HG02884 (cell line): ENCODE measurements at regions not wholly inside any gene's neighbourhood (a gene's known extent, or its start where the extent isn't known, plus 50 kb on each side); places are given as distances from the start of the nearest gene placed in this dataset.
"Not testable (repeated sequence)": the region's sequence is repeated elsewhere in the genome, so short reads cannot be mapped to it uniquely, and the experiment has no call there.

Experiments
- ATAC-seq: cut with Tn5 transposase; IDR thresholded peaks from one replicate; pipeline ENCODE4 v1.9.1; 2021; ENCODE audit warnings: mild to moderate bottlenecking, moderate library complexity; ENCODE audit not compliant: unreplicated experiment

DNA sequence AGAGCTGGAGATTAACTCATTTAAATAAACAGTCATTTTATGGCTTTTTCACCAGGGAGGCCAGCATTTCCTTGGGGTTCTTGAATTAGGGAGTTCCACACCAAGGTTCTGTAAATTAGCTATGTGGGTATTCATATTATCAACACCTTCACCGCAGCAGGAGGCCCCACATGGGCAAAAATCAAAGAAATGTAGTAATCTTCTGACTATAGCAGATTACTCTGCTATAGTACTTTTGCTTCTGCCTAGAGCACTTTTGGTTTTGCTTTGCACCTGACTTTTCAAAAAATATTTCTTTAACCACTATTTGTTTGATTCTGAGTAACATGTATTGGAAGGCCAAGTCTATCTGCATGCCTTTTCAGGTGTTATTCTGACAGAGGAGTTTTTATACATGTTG lies 108.6 kb upstream of the POMZP3 start:
- not testable (repeated sequence) for ATAC-seq

DNA sequence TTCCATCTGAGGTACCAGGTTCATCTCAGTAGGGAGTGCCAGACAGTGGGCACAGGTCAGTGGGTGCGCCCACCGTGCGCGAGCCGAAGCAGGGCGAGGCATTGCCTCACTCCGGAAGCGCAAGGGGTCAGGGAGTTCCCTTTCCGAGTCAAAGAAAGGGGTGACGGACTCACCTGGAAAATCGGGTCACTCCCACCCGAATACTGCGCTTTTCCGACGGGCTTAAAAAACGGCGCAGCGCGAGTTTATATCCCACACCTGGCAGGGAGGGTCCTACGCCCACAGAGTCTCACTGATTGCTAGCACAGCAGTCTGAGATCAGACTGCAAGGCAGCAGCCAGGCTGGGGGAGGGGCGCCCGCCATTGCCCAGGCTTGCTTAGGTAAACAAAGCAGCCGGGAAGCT lies 101.5 kb upstream of the POMZP3 start:
- not testable (repeated sequence) for ATAC-seq

DNA sequence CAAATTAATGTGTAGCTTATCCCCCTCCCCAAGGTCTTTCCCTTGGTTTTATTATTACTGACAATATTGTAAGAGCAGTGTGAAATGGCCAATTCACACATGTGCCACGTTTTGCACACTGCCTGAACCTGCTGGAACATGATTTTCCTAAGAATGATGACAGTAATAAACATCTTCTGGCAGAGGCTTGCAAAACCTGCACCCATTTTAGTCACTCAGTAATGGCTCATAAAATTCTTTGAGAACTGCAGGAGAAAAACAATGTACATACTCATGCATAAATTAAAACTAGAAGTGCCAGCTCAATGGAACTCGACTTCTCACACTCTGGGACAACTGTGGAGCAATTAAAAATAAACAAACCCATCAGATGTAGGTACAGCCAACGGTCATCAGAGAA lies 96.8 kb upstream of the POMZP3 start:
- ATAC-seq = not testable (repeated sequence)

DNA sequence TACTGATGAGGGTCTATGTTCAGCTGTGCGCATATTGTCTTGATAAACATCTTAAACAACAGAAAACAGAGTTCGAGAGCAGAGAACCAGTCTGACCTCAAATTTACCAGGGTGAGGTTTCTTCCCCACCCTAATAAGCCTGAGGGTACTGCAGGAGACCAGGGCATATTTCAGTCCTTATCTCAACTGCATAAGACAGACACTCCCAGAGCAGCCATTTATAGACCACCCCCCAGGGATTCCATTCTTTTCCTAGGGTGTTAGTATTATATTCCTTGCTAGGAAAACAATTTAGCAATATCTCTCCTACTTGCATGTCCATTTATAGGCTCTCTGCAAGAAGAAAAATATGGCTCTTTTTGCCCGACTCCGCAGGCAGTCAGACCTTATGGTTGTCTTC lies 89.5 kb upstream of the POMZP3 start:
- not testable (repeated sequence) for ATAC-seq

DNA sequence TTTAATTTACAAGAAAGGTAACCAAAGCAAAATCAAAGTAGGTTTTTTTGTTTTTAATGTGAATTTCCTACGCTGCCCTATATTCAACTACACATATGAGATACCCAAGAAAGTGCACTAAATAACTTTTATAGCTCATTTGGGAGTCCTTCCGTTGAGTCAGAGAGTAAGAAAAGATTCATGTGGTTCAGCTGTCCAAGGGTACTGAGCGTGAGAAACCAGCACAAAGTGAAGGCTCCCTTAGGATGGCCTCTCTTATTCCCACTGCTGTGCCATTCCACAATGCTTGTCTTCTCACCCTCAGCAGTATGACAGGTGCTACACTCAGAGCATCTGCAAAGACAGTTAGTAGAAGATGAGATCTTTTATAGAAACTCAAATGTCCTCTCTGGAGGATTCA lies 85.8 kb upstream of the POMZP3 start:
- not testable (repeated sequence) for ATAC-seq

DNA sequence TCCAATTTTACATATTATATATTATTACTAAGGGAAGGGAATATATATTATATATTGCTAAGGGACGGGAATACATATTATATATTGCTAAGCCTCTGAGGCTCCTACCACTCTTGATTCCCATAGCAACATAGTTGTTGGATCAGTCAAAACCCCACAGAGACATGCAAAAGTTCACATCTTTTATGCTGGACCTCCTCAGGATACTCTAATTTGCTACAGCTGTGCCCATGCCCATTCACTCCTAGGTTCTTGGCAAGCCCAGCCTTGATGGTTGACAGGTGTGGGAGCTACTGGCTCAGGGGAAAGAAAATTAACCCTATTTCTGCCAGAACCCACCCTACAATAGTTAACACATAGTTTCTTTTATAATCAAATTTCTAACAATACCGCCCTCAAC lies 84.6 kb upstream of the POMZP3 start:
- ATAC-seq = not testable (repeated sequence)

DNA sequence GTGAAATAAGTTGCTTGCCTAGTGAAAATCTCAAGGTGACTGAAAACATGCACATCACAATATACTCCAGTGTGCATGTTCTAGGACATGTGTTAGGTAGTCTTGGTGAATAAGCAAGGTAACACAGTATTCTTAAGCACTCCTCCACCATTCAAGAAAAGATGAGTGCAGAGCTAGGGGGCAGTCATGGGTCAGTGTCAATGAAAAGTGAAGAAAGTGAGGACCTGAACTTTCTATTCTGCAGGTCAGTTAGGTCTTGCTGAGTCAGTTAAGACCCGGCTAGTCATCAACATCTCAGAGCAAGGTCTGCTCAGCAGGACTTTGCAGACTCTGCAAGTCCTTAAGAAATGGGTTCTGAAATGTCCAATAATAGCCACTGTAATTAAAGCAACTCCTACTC lies 82.6 kb upstream of the POMZP3 start:
- ATAC-seq = not testable (repeated sequence)

DNA sequence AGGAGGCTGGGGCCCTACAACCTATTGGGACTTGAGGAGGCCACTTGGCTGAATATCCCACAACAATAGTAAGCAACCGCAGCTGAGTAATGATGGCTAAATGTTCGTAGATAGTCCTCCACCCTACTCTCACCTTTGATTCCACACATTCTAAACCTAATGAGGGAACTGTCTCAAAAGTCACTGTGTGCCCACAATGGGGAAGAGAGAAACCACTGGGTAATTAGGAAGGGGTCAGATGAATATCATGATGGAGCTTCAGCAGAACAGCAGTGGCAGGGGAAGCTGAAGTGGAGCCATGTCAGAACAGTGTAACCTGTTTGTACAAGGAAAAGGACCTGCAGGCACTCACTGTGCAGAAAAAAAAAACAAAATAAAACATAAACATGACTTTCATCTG lies 81.4 kb upstream of the POMZP3 start:
- ATAC-seq = not testable (repeated sequence)

DNA sequence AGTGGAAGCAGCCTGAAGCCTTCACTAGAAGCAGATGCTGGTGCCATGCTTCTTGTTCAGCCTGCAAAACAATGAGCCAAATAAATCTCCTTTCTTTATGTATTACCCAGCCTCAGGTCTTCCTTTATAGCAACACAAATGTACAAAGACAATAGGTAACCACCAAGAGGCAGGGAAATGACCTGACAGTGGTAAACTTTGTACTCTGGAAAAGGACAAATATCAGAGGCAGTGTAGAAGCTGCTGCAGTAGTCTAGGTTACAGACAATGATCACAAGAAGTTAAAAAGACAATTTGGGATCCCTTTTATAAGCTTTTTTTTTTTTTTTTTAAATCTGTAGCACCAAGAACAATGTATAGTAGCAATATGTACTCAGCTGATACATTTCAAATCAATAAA lies 76.7 kb upstream of the POMZP3 start:
- ATAC-seq = not testable (repeated sequence)

DNA sequence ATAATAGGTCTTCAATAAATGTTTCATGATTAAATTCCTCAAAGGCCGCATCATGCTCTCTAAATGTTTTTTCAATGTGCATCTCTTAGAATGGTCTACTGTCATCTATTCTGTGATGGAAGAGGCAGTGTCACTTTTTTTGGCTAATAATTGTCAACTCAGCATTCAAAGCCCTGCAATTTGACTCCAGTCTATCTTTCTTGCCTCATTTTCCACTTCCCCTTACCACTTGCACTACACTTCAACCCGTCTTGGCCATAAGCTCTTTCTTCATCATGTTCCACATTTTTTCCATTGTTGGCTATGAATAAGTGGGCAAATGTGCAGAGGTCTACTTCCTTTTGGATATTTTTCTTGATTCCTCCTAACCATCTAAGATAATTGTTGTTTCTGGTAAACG lies 59.2 kb upstream of the POMZP3 start:
- not testable (repeated sequence) for ATAC-seq

DNA sequence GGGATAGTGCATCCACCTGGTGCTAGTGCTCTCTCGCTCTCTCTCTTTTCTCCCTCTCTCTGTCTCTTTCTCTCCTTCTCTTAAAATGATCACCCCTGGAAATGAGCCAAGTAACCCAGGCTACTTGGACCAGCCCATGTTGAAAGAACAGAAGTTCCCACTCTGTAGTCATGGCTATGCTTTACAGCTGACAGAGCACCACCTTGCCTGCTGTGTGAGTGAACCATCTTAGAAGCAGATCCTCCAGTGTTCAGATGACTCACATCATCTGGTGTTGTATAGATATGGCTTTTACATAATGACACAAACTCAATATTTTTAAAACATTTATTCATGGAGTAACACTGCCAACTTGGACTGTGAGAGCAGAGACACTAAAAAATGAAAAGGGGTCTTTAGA lies 57.7 kb upstream of the POMZP3 start:
- ATAC-seq = not testable (repeated sequence)

DNA sequence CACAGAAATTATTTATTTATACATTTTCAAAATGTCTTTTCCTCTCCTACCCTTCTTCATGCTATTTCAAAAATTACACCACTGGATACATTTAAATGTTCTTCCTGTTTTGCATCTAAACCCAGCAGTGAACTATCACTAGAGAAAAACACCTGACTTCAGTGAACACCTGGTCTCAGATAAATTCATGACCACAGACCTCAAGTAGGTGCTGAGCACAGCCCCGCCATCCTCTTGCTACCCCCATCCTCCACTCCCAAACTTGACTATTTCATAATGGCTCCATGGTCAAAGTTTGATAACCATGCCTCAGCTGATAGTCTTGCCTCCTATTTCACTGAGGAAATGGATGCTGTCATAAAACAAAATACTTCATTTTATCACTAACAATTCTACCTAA lies 56.6 kb upstream of the POMZP3 start:
- ATAC-seq = not testable (repeated sequence)

DNA sequence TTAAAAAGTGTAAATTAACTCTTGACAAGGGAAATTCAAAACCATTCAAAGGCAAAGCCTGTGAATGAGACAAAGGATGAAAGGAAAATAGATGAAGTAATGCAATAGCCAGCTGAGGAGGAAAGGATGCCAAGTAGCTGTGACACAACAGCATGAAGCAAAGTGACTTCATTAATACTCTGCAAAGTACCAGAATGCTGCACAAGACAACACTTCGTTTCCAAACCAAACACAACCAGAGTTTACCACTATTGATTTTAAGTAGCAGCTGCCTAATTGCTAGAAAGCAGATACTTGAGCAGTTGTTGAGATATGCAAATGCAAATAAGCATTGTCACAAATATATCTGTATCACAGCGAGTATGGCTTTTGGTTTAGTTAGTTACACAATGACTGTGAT lies 54.7 kb upstream of the POMZP3 start:
- ATAC-seq = not testable (repeated sequence)

DNA sequence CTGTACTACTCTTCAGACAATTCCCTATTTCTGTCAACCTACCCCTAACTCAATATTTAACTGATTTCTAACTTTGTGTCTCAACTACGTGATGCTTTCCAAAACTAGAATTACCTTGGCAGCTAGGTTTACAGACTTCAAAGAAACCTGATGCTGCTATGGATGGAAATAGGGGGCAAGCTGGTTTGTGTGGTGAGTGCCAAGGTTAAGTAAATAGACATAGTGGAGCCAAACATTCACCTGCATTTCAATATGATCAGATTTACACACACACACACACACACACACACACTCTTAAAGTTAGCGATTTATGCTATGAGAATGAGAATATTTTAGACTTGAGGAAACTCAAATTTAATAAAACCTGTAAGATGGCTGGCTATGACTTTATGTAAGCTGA lies 52.1 kb upstream of the POMZP3 start:
- ATAC-seq = not testable (repeated sequence)

DNA sequence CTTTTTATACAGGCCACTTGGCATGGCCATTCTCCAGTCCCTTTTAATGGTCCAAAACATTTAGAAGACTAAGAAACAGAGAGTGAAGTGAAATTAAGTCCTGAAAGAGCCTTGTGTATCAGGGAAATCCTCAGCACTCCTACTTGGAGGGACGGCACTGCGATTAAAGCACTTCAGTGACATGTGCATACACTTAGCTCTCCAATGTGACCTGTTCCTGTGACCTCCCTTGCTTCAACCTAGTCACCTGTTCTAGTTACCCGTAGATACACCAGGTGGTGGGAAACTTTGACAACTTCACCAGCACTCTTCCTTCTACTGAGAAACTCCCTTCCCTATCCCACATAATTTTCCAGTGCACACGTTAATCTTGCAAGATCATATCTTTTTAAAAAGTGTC lies 51.4 kb upstream of the POMZP3 start:
- ATAC-seq = not testable (repeated sequence)

DNA sequence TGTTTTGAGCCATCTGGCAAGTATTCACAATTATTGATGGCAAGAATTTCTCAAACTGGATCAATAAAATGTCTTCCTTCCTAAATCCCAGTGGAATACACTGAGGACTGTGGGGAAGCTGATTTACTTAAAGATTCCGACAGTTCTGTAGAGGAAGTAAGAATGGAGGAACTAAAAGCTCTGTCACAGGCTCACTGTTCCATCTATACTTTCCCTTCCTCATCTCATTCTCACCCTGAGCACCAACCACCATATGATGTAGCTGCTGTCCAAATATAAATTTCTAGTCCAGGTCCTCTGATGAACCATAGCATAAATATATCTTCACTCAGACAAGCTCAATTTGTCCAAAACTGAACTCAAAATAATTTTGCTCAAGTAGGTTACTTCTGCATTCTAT lies 49.8 kb upstream of the POMZP3 start:
- ATAC-seq = not testable (repeated sequence)
